Testis (tissue), 2 donors: ENCODE measurements at regions not wholly inside any gene's neighbourhood (a gene's known extent, or its start where the extent isn't known, plus 50 kb on each side); places are given as distances from the start of the nearest gene placed in this dataset.

Source experiments
- CTCF ChIP-seq, 3 experiments: fragments of 450-650 bp in 2 of 3; fragments of 200-600 bp in 1 of 3; sonication (generic) in 1 of 3; IDR thresholded peaks; one replicate each; pipeline ENCODE4 v1.5.1; 2016 to 2019; ENCODE audit warnings: antibody characterized with exemption in 3 of 3, mild to moderate bottlenecking in 2 of 3, moderate library complexity in 1 of 3
- POLR2A ChIP-seq: fragments of 450-650 bp; IDR thresholded peaks from one replicate; pipeline ENCODE4 v1.6.1; 2017; ENCODE audit warnings: antibody characterized with exemption, mild to moderate bottlenecking, moderate library complexity

- TF ChIP-seq CTCF (IDR thresholded peaks at IDR 0.05) (no peak), POLR2A (no peak)
Observed at GRCh38 chr7:16079723-16080122, 341.6 kb downstream of the CRPPA start.
